ENCODE measurements at regions not wholly inside any gene's neighbourhood (a gene's known extent, or its start where the extent isn't known, plus 50 kb on each side); places are given as distances from the start of the nearest gene placed in this dataset.

DNA sequence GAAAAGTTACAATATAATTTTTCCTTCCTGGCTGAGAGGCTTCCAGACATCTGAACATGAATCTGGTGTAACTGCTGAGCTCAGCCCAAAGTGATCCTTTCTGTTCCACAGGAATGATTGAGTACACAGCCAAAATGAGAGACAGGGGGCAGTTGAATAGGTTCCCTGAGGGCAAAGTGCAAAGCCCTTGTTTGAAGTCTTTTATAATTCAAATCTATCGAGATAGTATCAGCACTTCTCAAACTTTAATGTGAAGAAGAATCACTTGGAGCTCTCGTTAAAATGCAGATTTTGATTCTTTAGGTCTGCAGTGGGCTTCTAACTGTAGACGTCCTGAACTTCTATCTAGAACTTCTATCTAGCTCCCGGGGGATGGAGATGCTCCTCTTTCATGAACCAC lies 54.4 kb upstream of the BMP2K start:
- TF ChIP-seq, protein P1, sequence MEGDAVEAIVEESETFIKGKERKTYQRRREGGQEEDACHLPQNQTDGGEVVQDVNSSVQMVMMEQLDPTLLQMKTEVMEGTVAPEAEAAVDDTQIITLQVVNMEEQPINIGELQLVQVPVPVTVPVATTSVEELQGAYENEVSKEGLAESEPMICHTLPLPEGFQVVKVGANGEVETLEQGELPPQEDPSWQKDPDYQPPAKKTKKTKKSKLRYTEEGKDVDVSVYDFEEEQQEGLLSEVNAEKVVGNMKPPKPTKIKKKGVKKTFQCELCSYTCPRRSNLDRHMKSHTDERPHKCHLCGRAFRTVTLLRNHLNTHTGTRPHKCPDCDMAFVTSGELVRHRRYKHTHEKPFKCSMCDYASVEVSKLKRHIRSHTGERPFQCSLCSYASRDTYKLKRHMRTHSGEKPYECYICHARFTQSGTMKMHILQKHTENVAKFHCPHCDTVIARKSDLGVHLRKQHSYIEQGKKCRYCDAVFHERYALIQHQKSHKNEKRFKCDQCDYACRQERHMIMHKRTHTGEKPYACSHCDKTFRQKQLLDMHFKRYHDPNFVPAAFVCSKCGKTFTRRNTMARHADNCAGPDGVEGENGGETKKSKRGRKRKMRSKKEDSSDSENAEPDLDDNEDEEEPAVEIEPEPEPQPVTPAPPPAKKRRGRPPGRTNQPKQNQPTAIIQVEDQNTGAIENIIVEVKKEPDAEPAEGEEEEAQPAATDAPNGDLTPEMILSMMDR (IDR thresholded peaks at IDR 0.05; ENCODE audit: borderline replicate concordance, extremely low read depth, low read length, poor library complexity, severe bottlenecking): no peak
- no peak for TF ChIP-seq EZH2 (IDR thresholded peaks at IDR 0.05; ENCODE audit: borderline replicate concordance, low read depth, low read length, severe bottlenecking)

Data from DND-41 (cell line).